ENCODE measurements at regions not wholly inside any gene's neighbourhood (a gene's known extent, or its start where the extent isn't known, plus 50 kb on each side); places are given as distances from the start of the nearest gene placed in this dataset.

DNA sequence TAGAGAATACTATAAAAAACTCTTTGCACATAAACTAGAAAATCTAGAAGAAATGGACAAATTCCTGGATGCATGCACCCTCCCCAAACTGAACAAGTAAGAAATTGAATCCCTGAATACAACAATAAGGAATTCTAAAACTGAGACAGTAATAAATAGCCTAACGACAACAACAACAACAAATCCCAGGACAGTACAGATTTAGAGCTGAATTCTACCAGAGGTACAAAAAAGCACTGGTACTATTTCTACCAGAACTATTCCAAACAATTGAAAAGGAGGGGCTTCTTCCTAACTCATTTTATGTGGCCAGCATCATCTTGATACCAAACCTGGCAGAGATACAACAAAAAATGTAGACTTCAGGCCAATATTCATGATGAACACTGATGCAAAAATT is 394.4 kb upstream of the RORB start:
- H3K4me1 Mint-ChIP-seq, result no peaks in the 10 kb centered on the region
- H3K36me3 Mint-ChIP-seq, result no peaks in the 10 kb centered on the region
- peaks cover 2% of the 10 kb centered on the region for H3K9me3 Mint-ChIP-seq
- DNase-seq (ENCODE audit: low spot score in 2 of 2), result no peak
- H3K27me3 Mint-ChIP-seq, result no peaks in the 10 kb centered on the region
- H3K27ac Mint-ChIP-seq, result no peak overlapping the region
- no peak overlapping the region for H3K4me3 Mint-ChIP-seq
- ATAC-seq (ENCODE audit: low read depth), result no peak

DNA sequence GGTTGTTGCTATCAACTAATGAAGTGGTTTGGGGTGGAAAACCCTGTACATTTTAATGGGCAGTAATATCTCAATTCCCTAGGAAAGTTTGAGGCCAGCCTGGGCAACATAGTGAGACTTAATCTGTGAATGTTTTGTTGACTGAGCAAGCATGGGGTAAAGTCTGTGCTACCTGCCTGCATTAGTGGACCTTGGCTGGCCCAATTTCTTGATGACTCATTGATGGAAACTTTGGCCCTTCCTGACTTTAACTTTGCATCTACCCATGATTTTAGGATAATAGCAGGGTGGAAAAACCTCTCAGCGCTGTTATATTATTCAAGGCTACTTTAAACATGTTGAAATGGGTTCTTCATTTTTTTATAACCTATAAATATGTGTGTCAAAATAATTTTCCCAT is 389.4 kb upstream of the RORB start:
- no peak for DNase-seq (ENCODE audit: low spot score in 2 of 2)
- Mint-ChIP-seq H3K9me3 (no peaks in the 10 kb centered on the region), H3K27ac (no peak overlapping the region), H3K4me1 (no peaks in the 10 kb centered on the region), H3K36me3 (no peaks in the 10 kb centered on the region), H3K27me3 (no peaks in the 10 kb centered on the region), H3K4me3 (no peak overlapping the region)
- no peak for ATAC-seq (ENCODE audit: low read depth)

DNA sequence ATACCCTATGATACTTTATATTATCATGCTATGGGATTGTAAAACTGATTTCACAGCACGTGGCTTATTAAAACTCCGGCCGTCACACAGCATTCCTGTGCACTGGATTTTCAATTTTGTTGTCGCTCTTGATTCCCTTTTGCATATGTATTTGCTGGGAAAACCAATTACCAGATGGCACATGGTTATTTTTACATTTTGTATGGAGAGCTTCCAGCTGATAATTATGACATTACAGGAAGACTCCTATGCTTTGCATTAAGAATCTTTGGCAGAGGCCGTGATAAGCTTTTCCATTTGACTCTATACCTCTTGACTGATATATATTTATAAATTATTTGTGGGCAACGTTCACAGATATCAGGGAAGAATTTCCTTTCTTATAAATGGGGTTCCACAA is 381.2 kb upstream of the RORB start:
- ATAC-seq (ENCODE audit: low read depth) (no peak), DNase-seq (ENCODE audit: low spot score in 2 of 2) (no peak)
- Mint-ChIP-seq H3K36me3 (no peaks in the 10 kb centered on the region), H3K4me3 (no peak overlapping the region), H3K27ac (no peak overlapping the region), H3K4me1 (no peaks in the 10 kb centered on the region), H3K9me3 (peaks cover 1% of the 10 kb centered on the region), H3K27me3 (no peaks in the 10 kb centered on the region)

DNA sequence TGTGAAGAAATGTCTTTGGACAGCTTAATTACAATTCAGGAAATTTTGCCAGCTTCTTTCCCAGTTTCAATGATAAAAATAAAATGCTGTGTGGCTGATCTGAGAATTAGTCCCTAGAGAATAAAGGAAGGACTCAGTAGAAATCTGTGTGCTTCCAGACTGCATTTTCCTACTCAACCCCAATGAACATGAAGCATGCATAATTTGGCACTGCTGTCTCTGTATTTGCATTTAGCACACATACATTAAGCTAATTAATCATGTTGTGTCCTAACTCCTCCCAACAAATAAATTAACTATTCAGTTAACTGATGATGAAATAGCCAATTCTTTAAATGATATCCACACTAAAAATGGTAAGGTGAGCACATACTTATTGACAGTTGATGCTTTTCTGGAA is 380.0 kb upstream of the RORB start:
- H3K9me3 Mint-ChIP-seq, result peaks cover 1% of the 10 kb centered on the region
- H3K4me3 Mint-ChIP-seq, result no peak overlapping the region
- no peaks in the 10 kb centered on the region for H3K36me3 Mint-ChIP-seq
- ATAC-seq (ENCODE audit: low read depth), result no peak
- no peaks in the 10 kb centered on the region for H3K4me1 Mint-ChIP-seq
- no peak overlapping the region for H3K27ac Mint-ChIP-seq
- DNase-seq (ENCODE audit: low spot score in 2 of 2), result no peak
- no peaks in the 10 kb centered on the region for H3K27me3 Mint-ChIP-seq

DNA sequence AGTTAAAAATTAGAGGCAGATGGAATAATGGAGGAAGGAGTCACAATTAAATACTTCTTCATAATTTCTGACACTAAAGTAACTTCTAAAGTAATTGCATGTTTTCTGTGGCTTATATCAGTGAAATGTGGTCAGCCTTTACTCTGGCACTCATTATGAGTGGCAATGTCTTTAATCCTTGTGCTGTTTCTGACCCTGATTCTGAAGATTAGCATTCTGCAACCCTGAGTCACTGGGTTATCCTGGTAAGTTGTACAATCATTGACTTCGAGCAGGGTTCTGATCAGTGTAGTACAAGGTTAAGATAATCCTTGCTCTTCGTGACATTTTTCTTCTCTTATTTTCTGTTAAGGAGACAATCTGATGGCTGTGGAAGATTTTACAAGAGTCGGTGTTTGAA is 379.4 kb upstream of the RORB start:
- ATAC-seq (ENCODE audit: low read depth), result no peak
- no peaks in the 10 kb centered on the region for H3K4me1 Mint-ChIP-seq
- no peak overlapping the region for H3K4me3 Mint-ChIP-seq
- no peaks in the 10 kb centered on the region for H3K27me3 Mint-ChIP-seq
- H3K27ac Mint-ChIP-seq, result no peak overlapping the region
- H3K36me3 Mint-ChIP-seq, result no peaks in the 10 kb centered on the region
- no peak for DNase-seq (ENCODE audit: low spot score in 2 of 2)
- H3K9me3 Mint-ChIP-seq, result peaks cover 1% of the 10 kb centered on the region

DNA sequence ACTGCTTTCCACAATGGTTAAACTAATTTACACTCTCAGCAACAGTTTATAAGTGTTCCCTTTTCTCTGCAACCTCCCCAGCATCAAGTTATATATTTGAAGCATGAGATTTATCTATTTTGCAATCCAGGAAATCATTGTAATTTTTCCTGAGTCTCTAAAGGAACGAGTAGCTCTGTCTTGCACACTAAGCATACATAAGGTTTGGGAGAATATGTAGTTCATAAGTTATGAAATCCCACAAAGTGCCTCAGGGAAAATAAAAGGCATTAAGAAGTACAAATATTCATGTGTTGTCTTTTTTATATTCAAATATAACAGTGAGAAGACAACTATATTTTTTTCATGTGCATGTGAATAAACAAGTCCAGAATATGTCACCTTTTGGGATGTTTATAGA is 377.1 kb upstream of the RORB start:
- H3K4me1 Mint-ChIP-seq, result no peaks in the 10 kb centered on the region
- H3K9me3 Mint-ChIP-seq, result peaks cover 1% of the 10 kb centered on the region
- H3K36me3 Mint-ChIP-seq, result no peaks in the 10 kb centered on the region
- DNase-seq (ENCODE audit: low spot score in 2 of 2) (no peak), ATAC-seq (ENCODE audit: low read depth) (no peak)
- no peak overlapping the region for H3K4me3 Mint-ChIP-seq
- H3K27ac Mint-ChIP-seq, result no peak overlapping the region
- no peaks in the 10 kb centered on the region for H3K27me3 Mint-ChIP-seq

DNA sequence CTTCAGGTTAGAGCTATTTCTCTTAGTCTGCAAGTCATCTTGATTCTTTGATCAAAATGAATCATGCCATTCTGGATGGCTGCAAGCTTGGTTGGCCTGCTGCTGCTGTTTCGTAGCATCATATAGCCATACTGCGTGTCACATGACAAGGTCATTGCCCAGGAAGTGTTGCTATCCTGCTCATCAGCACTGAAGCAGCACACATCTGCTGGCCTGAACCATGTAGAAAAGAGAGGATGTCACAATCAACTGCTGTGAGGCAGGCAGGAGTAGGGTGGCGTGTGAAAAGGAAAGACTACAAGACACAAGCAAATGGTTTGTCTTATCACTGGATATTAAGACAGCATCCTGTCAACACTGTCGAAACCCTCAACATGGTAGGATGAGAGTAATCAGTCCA is 376.7 kb upstream of the RORB start:
- Mint-ChIP-seq H3K4me3 (no peak overlapping the region), H3K4me1 (no peaks in the 10 kb centered on the region), H3K9me3 (peaks cover 1% of the 10 kb centered on the region), H3K36me3 (no peaks in the 10 kb centered on the region), H3K27me3 (no peaks in the 10 kb centered on the region), H3K27ac (no peak overlapping the region)
- DNase-seq (ENCODE audit: low spot score in 2 of 2) (no peak), ATAC-seq (ENCODE audit: low read depth) (no peak)

DNA sequence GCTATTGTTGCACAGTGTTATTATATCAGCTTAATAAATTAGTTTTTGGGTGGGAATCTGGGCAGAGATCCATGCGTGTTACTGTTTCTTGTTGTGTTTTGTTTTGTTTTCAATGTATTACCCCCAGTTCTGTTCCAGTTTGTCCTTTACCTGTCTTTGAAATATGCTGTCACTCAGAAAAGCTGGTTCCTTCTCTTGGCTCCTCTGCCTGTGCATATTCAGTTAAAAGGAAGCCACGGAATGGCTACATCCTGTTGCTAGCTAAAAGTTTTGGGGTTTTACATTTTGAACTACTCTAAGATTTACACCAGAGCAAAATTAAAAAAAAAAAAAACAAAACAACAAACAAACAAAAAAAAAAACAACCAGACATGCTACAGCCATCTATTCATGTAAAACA is 374.9 kb upstream of the RORB start:
- Mint-ChIP-seq H3K36me3 (no peaks in the 10 kb centered on the region), H3K9me3 (peaks cover 1% of the 10 kb centered on the region), H3K27ac (no peak overlapping the region), H3K27me3 (no peaks in the 10 kb centered on the region), H3K4me1 (no peaks in the 10 kb centered on the region), H3K4me3 (no peak overlapping the region)
- DNase-seq (ENCODE audit: low spot score in 2 of 2), result no peak
- no peak for ATAC-seq (ENCODE audit: low read depth)

DNA sequence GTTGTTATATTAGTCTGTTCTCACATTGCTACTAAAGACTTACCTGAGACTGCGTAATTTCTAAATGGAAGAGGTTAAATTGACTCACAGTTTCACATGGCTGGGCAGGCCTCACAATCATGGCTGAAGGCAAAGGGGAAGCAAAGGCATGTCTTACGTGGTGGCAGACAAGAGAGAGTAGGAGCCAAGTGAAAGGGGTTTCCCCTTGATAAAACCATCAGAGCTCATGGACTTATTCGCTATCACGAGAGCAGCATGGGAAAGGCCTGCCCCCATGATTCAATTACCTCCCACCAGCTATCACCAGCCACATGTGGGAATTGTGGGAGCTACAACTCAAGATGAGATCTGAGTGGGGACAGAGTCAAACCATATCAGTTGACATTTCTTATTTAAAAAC is 374.5 kb upstream of the RORB start:
- Mint-ChIP-seq H3K27me3 (no peaks in the 10 kb centered on the region), H3K9me3 (peaks cover 1% of the 10 kb centered on the region), H3K36me3 (no peaks in the 10 kb centered on the region), H3K27ac (no peak overlapping the region), H3K4me3 (no peak overlapping the region), H3K4me1 (no peaks in the 10 kb centered on the region)
- no peak for ATAC-seq (ENCODE audit: low read depth)
- DNase-seq (ENCODE audit: low spot score in 2 of 2), result no peak

DNA sequence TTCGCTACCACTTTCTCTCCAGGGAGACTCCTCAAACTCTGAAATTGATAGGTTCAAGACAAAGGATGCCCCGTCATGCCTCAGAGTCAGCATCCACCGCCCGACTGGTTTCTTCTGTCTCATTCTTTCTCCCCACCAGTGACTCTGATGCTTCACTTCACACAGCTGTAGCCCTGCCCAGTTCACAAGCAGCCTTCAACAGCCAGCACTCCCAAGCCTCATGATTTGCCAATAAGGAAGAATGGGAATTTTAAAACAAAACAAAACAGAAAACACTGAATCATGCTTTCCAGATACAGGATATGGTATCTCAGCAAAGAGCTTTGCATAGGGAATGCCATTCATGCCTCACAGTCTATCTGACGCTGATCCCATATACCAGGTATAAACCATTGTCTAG is 371.2 kb upstream of the RORB start:
- Mint-ChIP-seq H3K9me3 (peaks cover under 1% of the 10 kb centered on the region), H3K27ac (no peak overlapping the region), H3K36me3 (no peaks in the 10 kb centered on the region), H3K4me1 (no peaks in the 10 kb centered on the region), H3K27me3 (no peaks in the 10 kb centered on the region), H3K4me3 (no peak overlapping the region)
- ATAC-seq (ENCODE audit: low read depth) (no peak), DNase-seq (ENCODE audit: low spot score in 2 of 2) (no peak)

DNA sequence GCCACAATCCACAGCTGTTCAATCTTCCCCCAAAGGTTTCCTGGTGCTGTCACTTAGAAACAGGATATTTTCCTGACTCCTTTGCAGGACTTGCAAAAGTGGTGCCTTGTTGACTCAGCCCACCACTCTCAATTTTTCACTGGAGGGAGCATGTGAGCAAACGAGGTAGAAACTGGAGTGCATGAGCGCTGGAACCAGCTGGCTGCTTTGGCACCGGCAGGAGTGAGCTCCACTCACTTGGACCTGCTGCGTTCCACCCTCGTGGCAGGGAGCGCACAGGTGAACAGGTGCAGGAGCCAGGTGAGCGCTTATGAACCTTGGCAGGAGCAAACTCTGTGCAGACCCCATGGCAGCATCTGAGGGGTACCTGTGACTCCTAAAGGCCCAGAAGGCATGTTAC is 364.1 kb upstream of the RORB start:
- DNase-seq (ENCODE audit: low spot score in 2 of 2) (no peak), ATAC-seq (ENCODE audit: low read depth) (no peak)
- no peaks in the 10 kb centered on the region for H3K4me1 Mint-ChIP-seq
- no peaks in the 10 kb centered on the region for H3K36me3 Mint-ChIP-seq
- H3K9me3 Mint-ChIP-seq, result no peaks in the 10 kb centered on the region
- no peak overlapping the region for H3K4me3 Mint-ChIP-seq
- no peaks in the 10 kb centered on the region for H3K27me3 Mint-ChIP-seq
- no peak overlapping the region for H3K27ac Mint-ChIP-seq

DNA sequence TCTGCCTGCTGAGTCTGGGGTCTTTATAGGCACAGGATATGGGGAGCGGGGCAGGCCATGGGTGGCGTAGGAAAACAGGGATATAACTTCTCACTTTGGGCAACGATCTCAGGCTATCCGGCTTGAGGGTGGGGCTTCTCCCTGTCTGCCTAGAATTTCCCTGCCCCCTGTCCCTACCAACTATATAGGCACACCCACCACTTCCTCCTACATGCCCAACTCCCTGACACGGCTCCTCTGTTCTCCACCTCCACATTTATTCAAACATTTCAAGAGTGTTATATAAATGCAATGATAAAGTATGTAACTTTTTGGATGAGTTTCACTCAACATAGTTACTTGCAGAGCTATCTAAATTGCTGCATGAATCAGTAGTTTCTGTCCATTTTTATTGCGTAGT is 363.2 kb upstream of the RORB start:
- no peaks in the 10 kb centered on the region for H3K9me3 Mint-ChIP-seq
- no peak overlapping the region for H3K4me3 Mint-ChIP-seq
- no peaks in the 10 kb centered on the region for H3K36me3 Mint-ChIP-seq
- no peaks in the 10 kb centered on the region for H3K27me3 Mint-ChIP-seq
- DNase-seq (ENCODE audit: low spot score in 2 of 2), result no peak
- no peaks in the 10 kb centered on the region for H3K4me1 Mint-ChIP-seq
- no peak overlapping the region for H3K27ac Mint-ChIP-seq
- no peak for ATAC-seq (ENCODE audit: low read depth)

DNA sequence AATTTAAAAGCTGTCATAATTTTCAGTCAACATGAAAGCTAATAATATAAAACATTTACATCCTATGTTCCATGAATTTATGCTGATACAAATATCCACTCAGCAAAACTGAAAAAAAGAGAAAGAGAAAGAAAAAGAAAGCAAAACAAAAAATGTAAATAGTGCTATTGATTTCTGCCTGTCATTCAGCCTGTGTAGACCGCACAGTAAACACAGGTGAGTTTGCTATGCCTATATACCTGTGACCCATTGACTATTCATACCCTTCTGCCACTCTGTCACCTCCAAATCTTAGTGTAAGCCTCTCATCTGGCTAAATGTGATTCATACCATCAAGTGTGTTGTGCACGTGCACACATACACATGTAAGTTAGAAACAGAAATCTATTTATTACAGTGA is 359.0 kb upstream of the RORB start:
- Mint-ChIP-seq H3K36me3 (no peaks in the 10 kb centered on the region), H3K9me3 (peaks cover 1% of the 10 kb centered on the region), H3K4me3 (no peak overlapping the region), H3K27me3 (no peaks in the 10 kb centered on the region), H3K4me1 (no peaks in the 10 kb centered on the region), H3K27ac (no peak overlapping the region)
- DNase-seq (ENCODE audit: low spot score in 2 of 2) (no peak), ATAC-seq (ENCODE audit: low read depth) (no peak)

DNA sequence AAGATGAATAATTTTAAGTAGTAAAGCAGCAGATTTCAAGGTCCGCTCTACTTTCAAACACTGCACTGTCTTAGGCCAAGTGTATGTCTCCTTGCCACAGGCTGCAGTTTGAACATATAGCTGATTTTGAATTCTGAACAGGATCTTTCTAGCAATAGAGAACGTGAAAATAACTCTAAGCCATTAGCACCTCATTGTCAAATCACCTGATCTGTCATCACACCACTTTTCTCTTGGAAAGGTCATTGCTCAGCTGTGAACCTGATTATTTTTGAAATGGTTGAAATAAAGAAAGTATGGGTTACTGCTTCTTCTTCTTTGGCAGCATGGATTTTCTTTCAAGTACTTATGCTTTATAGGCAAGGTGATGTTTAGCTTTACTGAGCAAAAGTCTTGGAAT is 357.0 kb upstream of the RORB start:
- H3K4me3 Mint-ChIP-seq, result no peak overlapping the region
- peaks cover 1% of the 10 kb centered on the region for H3K9me3 Mint-ChIP-seq
- no peaks in the 10 kb centered on the region for H3K36me3 Mint-ChIP-seq
- no peaks in the 10 kb centered on the region for H3K27me3 Mint-ChIP-seq
- no peaks in the 10 kb centered on the region for H3K4me1 Mint-ChIP-seq
- DNase-seq (ENCODE audit: low spot score in 2 of 2) (no peak), ATAC-seq (ENCODE audit: low read depth) (no peak)
- no peak overlapping the region for H3K27ac Mint-ChIP-seq

DNA sequence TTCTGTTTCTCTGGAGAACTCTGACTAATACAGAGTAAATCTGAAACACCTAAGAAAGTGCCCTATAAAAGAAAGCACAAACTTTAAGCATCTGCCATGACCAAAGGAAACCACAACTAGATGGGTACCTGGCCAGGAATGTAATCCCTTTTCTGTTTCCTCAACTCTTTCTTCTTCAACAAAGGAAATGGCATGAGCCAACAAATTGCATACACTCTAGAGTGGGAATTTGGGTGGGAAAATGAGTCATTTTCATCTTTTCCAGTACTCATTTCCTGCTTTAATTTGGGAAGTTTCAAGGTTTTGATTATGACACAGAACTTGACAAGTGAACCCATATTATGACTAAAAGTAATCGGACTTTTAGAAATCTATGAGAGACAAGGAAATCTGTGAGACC is 349.2 kb upstream of the RORB start:
- Mint-ChIP-seq H3K4me3 (no peak overlapping the region), H3K9me3 (no peaks in the 10 kb centered on the region), H3K27ac (no peak overlapping the region), H3K4me1 (no peaks in the 10 kb centered on the region), H3K36me3 (no peaks in the 10 kb centered on the region), H3K27me3 (no peaks in the 10 kb centered on the region)
- no peak for DNase-seq (ENCODE audit: low spot score in 2 of 2)
- no peak for ATAC-seq (ENCODE audit: low read depth)

DNA sequence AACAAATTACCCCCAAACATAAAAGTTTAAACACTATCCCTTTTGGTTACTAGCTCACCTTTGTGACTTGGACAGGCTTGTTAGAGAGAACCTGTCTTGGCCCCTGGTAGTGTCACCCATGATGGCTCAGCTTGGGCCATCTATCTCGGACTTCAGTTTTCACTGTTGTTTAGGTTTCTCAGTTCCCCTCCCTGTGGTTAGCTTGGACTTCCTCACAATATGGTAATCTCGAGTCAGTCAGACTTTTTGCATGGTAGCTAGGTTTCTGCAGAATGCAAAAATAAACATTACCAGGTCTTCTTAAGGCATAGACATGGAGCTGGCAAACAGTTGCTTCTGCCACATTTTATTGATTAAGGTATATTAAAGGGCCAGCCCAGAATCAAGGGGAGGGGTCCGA is 324.3 kb upstream of the RORB start:
- Mint-ChIP-seq H3K9me3 (peaks cover 11% of the 10 kb centered on the region), H3K27ac (no peak overlapping the region), H3K36me3 (no peaks in the 10 kb centered on the region), H3K27me3 (no peaks in the 10 kb centered on the region), H3K4me3 (no peak overlapping the region), H3K4me1 (peaks cover 2% of the 10 kb centered on the region)
- ATAC-seq (ENCODE audit: low read depth), result no peak
- DNase-seq (ENCODE audit: low spot score in 2 of 2), result no peak

Data from memory B cell (primary cell).